ENCODE measurements at regions not wholly inside any gene's neighbourhood (a gene's known extent, or its start where the extent isn't known, plus 50 kb on each side); places are given as distances from the start of the nearest gene placed in this dataset.

- ATAC-seq, result no peak
- CTCF ChIA-PET (ENCODE audit: low intra/inter-chr PET ratio), result no interaction called here
- no peak overlapping the region for H2AFZ ChIP-seq (ENCODE audit: low read depth, low read length)
These were observed 892.9 kb upstream of the USP15 start for GRCh38 chr12:61367281-61367785.

More at GRCh38 chr12:61367281-61367785, 892.9 kb upstream of the USP15 start:
- no peak overlapping the region for H3K4me2 ChIP-seq (ENCODE audit: insufficient read depth, low read length)
- no peak overlapping the region for H3K9ac ChIP-seq (ENCODE audit: insufficient read depth in 1 of 2, low read depth in 2 of 2, low read length in 2 of 2)
- no peak overlapping the region for H3K4me3 ChIP-seq
- POLR2A ChIA-PET, result no interaction called here
- no peaks in the 10 kb centered on the region for H3K4me1 ChIP-seq (replicated peaks in 1 of 2; ENCODE audit: control insufficient read depth in 2 of 2, insufficient read depth in 2 of 2, low read length in 2 of 2)
- TF ChIP-seq MCM2 (IDR thresholded peaks at IDR 0.05; ENCODE audit: low read depth) (no peak), PURB (CRISPR knock-in tag; IDR thresholded peaks at IDR 0.05; ENCODE audit: low read depth) (no peak), MED1 (CRISPR knock-in tag; IDR thresholded peaks at IDR 0.05; ENCODE audit: borderline replicate concordance) (no peak), MGA (IDR thresholded peaks at IDR 0.05) (no peak), BACH1 (tag; IDR thresholded peaks at IDR 0.05) (no peak)
- FAIRE-seq (no peak), DNase-seq (ENCODE audit: extremely low read depth in 1 of 4, low spot score in 3 of 4) (no peak)
- no peaks in the 10 kb centered on the region for H3K9me3 ChIP-seq (replicated peaks; ENCODE audit: control insufficient read depth, insufficient read depth, low read depth, low read length)
- no peak overlapping the region for H3K27ac ChIP-seq (ENCODE audit: extremely low read depth, low read depth, low read length)
- 0% methylated on average over 1 of the region's 1 CpG for WGBS (ENCODE audit: insufficient coverage, low coverage, missing lambda C conversion rate)
- no peaks in the 10 kb centered on the region for H3K36me3 ChIP-seq (ENCODE audit: control insufficient read depth, insufficient read depth, low read length)
- BruUV-seq (replicated peaks), result no TSS peak
- intact Hi-C loops (cut with micrococcal nuclease), result no loop called here
- no peaks in the 10 kb centered on the region for H3K79me2 ChIP-seq (ENCODE audit: control insufficient read depth, insufficient read depth, low read length)
- H3K9me1 ChIP-seq (ENCODE audit: control insufficient read depth, insufficient read depth, low read length), result no peaks in the 10 kb centered on the region
- in situ Hi-C loops (cut with MboI), result no loop called here
- H4K20me1 ChIP-seq (replicated peaks; ENCODE audit: control insufficient read depth, insufficient read depth, low read length), result no peaks in the 10 kb centered on the region
- H3K27me3 ChIP-seq (ENCODE audit: control insufficient read depth in 2 of 2, insufficient read depth in 2 of 2, low read length in 2 of 2), result no peaks in the 10 kb centered on the region

All from K562 (cell line).